HG03558 (cell line): ENCODE measurements at regions not wholly inside any gene's neighbourhood (a gene's known extent, or its start where the extent isn't known, plus 50 kb on each side); places are given as distances from the start of the nearest gene placed in this dataset.

Experiments used
- ATAC-seq: cut with Tn5 transposase; IDR thresholded peaks from one replicate; pipeline ENCODE4 v1.9.1; 2021; ENCODE audit warnings: moderate number of reproducible peaks; ENCODE audit not compliant: unreplicated experiment; ENCODE audit errors: extremely low read depth

DNA sequence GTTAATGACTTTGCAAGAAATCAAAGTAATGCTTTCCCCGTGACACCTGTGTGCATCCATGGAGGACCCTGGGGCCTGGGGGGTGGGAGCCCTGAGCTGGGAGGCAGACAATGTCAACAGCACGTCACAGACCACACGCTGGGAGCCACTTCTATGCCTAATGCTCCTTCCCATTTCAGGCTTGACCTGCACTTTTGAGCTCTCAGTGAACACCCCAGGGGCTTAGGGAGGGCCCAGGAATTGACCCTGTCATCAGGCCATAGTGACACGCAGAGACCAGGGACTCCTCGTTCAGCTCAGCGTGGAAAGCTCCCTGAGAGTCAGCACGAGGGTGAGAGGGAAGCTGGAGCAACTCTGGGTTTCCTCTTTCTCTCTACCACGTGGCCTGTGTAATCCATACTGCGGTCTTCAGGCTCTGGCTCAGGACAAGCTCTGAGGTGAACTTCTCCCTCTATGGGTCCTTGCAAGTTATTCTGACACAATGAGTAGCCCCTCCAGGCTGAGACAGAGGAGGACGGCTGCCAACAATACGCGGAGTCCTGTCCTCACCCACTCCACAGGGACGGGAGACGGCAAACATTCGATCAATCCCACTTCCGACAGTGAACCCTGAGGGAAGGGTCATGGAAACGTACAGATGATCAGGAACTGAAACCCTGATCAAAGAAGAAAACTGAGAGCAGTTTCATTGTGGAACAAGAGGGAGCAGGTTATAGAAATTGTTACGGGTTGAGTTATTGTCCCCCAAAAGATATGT is 130.8 kb upstream of the IRX4 start:
- ATAC-seq, result no peak

DNA sequence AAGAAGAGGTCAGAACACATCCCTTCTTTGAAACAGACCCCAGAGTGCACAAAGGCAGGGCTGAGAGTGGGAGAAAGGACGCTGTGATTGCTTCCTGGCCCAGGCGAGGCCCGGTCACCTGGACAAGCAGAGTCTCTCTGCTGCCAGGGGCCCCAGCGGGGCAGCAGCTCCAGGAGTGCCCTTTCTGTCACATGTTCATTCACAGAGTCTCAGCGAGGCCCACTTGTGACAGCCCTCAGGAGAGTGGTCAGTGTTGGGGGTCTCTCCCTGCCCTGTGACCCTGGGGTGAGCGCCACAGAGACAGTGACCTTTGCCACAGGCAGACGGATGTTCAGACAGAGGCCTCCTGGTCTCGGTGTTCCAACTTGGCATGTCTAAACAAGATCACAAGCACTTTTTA is 130.2 kb upstream of the IRX4 start:
- no peak for ATAC-seq

DNA sequence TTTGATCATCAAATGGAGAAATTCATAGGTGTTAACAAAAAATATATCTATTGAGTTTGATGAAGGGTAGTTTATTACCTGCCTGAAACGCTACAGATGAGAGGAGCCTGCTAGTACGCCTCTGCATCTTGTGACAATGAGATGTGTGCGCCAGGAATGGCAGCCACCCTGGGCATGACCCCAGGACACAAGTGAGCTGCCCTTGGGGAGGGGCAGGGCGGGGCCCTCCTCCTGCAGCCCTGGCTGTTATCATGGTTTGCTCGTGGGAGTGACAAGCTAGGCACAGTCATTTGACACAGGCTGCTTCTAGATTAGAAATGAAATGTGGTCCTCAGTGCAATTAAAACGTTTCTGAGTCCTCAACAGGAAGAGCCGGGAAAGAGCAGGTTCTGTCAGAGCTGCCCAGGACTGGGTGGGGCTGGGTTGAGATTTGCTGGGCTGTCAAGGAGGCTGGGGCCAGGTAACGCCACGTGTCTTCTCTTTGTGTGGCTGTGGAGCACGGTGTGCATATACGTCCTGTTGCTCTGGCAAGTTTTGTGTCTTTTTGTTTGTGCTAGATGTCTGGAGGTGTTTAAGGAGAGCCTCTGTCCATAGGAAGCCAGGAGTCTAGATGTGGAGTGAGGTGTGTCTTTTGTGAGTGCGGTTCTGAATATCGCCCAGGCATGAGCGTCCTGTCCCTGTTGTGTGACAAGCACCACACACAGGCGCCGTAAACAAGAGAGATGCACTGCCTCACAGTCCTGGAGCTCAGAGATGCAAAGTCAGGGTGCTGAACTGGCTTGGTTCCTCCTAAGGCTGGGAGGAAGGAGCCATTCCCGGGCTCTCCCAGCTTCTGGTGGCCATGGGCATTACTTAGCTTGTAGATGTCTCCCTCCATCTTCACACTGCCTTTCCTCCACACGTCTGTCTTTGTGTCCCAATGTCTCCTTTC is 129.0 kb upstream of the IRX4 start:
- ATAC-seq, result no peak

DNA sequence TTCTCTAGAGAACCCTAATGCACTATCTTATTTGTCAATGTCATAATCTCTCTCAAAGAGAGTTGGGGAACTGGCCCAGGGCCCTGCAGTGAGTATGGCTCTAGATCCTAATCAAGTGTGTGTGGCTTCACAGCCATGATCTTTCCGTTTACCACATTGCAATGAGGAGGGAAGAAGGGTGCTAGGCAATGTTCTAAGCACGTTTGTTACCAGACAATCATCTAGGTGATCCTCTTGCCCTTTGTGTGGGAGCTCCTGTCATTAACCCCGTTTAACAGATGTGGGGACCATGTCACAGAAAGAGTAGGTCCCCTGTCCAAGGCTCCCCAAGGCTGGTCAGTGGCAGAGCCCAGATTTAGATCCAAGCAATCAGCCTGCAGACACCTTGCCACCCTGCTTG is 128.2 kb upstream of the IRX4 start:
- no peak for ATAC-seq

DNA sequence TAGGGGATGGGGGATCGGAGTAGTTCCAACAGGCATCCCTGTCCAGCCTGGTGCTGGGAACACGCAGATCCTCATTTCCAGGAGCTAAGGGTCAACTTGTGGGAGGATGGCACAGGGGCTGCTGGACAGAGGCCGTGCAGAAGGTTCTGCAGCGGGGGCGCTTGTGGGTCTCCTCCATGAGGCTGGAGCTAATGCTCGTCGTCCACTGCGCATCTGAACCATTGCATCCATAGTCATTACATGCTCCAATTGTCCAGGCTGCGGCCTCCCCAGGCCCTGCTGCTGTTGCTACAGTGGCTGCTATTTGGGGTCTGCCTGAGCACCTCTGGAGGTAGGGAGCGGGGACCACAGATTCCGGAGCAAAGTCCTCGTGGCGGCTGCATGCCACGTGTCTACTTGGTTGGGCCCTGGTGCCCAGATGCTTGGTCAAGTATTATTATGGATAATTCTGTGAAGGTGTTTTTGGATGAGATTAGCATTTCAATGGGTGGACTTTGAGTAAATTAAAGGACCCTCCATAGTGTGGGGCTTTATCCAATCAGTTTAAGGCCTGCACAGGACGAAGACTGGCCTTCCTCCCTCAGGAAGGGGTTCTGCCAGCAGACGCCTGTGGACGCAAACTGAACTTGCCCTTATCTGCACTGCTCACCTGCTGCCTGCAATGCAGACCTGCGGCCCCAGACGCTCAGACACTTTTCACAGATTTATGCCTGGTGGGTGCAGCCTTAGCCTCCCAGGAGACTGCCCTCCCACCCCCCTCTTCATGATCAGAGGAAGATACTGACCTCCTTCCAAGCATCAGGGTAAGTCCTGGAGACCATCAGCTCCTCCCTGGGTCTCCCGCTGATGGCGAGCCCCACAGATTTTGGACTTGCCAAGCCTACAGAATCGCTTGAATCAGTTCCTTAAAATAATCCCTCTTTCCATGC is 127.5 kb upstream of the IRX4 start:
- no peak for ATAC-seq

DNA sequence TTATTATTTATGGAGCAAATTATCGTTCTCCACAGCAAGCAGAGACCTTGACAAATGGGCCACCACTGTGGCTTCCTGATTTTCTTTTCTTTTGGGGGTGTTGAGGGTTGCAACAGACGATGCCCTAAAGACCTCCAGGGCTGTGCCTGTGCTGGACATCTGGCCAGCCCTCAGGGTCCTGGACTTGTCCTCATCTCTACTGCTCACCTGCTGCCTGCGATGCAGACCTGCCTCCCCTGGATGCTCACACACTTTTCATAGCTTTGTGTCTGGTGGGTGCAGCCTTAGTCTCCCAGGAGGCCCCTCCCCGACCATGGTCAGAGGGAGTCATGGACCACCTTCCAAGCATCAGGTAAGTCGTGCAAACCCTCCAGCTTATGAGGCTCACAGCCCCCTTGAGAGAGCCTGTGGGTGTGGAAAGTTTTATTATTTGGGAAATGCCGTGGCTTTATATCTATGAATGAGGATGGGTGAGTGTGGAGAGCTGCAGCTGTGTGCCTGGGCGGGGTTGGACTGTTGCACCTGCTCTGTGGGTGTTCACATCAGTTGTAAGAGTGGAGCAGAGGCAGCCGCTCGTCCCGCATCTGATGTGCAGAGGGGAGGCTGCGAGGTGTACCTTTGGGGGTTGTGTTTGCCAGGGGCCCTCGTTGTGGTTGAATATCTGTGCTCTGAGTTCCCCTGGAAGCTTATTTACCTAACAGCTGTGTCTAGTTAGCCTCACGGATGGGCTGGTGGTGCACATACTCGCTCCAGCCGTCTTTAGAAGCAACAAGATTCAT is 126.3 kb upstream of the IRX4 start:
- no peak for ATAC-seq

DNA sequence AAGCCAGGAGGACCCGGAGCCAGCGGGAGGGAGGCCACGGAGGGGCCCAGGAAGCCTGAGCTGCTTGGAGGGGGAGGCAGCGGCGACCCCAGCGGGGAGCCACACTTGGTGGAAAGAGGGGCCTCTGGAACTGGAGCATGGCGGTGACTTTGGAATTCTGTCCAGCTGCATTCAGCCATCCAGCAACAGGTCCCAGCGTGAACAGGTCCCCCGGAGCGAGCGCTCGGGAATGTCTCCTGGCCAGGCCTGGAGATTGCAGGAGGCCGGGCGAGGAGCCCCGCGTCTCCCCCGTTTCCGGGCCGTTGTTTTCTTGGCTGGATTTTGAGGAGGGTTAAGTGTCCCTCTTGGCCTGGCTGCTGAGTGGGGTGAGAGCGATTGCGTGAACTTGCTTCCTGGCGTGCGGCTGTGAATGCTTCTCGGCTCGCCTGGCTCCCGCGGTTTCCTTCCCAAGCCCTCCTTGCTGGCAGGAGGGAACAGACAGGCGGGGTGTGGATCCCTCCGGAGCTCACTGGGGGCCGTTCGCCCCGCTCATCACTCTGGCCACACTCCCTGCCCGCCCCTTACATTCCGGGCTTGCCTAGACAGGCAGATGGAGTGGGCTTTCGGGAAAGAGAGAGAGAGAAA is 125.3 kb upstream of the IRX4 start:
- ATAC-seq, result no peak

DNA sequence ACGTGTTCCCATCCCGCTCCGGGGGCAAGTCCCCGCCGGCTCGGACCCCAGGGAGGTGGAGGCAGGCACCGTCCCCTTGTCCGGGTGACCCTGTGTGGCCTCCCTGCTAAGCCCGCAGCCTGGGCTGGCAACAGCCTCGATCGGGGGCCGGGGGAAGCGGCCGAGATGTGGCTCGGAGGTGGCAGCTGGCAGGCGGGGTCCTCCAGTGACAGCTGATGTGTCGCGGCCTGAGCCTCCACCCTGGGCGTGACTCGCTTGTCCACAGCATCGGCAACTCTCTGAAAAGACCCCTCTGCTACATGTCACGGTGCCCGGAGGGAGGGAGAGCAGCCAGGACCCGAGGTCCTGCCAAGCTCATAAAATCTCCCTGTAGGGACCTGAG is 124.8 kb upstream of the IRX4 start:
- ATAC-seq, result no peak

DNA sequence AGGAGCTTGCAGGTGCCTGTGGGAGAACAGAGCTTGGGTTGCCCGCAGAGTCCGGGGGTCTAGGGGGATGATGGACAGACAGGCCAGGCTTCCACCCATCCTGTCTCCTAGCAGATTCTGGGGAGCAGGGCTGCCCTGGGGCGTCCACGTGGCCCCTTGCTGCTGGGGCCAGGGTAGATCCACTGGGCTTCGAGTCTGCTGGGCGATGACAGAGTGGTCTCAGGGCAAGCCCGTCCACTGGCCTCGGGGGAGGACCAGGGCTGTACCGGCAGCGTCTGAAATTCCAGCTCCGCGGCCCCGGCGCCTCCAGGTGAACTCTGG is 124.2 kb upstream of the IRX4 start:
- ATAC-seq, result no peak

DNA sequence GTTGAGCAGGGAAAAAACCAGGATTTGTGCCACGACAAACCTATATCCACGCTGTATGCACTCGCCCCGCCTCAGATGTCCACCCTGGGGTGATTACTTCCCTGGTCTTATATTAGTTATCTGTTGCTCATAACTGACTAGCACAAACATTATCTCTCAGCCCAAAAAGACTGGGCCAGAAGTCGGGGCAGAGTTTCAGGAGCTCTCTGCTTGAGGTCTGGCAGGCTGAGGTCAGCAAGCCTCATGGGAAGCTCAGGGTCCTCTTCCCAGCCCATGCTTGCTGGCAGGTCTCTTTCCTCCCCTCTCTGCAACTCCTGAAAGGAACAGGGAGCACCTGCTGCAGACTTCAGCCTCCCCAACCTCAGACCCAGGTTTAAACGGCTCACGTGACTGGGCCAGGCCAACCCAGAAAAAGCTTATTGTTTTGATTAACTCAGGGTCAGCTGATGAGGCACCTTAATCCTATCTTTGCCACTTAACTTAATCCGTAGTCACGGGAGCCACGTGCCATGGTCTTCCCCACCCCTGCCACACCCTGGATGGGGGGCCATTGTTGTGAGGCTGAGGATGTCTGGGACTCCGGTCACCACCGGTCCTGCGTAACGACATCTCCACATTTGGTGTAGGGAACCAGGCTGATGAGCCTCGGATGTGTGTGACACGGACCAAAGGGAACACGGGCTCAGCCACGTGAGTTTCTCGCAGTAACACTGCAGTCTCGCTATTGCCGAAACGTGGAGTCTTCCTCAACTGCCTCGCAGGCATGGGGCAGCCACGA is 123.7 kb upstream of the IRX4 start:
- ATAC-seq, result no peak

DNA sequence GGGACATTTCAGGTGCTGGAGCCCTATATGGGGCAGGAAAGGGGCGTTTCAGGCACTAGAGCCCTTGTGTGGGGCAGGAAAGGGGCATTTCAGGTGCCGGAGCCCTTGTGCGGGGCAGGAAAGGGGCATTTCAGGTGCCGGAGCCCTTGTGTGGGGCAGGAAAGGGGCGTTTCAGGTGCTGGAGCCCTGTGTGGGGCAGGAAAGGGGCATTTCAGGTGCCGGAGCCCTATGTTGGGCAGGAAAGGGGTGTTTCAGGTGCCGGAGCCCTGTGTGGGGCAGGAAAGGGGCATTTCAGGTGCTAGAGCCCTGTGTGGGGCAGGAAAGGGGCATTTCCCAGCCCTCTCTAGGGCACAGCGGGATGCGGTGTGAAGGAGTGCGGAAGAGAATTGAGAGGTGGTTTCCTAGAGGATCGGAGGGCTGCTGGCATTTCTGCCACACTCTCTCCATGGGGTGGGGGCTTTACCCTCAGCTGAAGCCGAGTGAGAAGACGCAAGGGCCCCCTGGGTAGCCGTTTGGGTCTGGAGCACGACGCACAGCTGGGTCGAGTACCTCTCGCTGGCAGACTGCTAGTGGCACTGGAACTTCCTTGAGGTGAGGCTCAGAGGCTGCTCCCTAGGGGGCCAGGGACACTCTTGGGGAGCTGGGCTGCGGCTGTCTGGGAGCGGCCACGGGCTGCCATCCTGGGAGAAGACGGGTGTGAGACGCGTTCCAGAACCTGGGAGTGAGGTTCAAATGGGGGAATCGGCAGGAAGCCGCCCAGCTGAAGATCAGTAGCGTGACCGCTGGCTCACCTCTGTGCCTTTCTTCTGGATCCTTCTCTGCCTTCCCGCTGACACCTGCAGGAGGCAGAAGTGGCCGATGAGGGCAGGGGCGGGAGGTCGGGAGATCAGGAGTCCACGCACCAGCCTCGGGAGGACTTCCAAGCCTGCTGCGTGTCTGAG is 122.6 kb upstream of the IRX4 start:
- ATAC-seq, result no peak

DNA sequence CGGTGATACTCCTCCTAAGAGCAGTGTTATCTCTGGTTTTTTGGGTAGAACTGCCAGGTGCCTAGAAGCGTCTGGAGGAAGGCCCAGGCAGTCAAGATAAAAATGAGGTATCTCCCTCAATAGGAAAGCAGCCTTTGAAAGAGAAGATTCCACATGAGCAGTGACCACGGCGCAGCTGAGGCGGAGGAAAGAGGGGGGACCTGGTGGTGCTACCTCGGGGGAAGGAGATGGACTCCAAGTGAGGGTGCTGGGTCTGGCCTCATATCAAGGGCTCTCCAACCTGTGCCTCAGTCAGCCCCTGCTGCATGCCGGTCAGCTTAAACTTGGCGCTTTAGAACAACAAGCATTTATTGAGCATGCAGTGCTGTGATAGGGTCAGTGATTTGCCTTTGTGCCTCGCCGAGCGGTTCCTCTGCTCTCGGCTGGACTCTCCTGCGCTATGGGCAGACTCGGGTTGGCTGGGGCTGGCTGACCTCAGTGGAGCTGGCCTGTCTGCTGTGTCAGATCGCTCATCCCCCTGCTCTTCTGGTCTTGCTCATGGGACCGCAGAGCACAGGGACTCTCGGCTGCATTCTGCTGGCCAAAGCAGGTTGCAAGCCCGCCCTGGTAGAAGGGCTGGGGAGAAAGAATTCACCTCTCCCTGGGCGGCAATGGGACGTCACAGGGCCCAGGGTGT is 121.1 kb upstream of the IRX4 start:
- no peak for ATAC-seq

DNA sequence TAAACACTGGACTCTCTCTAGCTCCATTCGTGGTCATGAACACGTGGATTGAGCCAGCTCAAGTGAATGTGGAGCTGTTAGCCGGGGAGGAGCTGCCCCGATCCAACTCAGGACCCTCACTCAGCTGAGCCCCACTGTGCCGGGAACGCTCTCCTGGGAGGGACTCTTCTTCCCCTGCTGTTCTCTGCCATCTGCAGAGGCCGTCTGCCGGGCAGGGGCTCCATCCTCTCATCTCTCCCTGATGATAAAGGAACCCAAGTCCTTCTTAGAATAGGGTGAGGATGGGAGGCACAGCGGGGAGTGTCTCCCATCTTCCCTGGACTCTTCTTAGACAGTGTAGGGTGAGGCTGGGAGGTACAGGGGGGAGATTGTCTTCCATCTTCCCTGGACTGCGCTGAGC is 120.5 kb upstream of the IRX4 start:
- no peak for ATAC-seq

DNA sequence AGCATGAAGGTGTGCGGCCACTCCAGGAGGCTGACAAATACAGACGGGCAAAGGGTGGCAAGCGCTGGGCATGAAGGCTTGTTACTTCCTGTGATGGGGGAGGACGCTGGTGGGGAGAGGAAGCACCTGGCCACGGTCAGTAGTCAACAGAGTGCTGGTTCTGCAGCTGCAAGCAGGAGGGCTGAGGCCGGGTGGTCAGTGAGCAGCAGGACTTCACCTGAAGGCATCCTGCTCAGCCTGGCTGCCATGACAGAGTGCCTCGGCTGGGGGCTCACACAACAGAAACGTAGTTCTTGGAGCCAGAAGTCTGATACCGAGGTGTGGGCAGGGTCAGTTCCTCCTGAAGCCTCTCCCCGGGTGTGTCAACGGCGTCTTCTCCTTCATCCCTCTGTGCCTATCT is 118.6 kb upstream of the IRX4 start:
- no peak for ATAC-seq

DNA sequence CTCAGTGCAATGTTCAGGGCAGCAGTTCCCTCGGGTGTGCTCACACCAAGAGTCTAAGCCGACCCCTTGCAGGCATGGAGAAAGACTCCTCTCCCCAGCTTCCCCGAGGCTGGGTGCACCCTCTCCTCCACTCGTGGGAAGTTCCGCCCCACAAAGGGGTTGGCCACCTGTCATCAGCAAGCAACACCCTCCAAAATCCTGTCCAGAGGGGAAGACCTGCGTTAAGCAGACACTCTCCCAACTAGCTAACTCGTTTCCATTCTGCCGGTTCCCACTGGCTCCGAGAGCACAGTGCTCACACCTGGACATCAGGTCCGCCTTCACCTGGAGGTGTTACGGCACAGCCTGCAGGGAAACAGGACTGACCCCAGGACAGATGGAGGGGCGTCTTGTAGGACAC is 117.9 kb upstream of the IRX4 start:
- no peak for ATAC-seq

DNA sequence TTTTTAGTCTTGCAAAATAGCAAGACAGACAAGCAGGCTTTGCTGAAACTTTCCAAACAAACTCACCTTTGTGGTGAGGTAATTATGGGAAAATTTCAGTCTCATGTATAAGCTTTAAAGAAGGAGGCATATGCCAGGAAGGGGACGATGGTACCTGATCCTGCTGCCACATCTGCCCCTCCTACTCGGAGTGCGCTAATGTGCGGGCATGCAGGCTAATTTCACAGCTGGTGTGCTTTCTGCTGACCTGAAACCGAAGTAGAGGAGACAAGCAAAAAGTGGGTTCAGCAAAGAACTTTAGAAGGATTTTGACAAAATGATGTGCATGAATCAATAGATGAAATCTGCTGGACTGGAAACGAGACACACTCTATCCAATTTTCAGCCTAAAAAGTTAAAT is 117.1 kb upstream of the IRX4 start:
- no peak for ATAC-seq

DNA sequence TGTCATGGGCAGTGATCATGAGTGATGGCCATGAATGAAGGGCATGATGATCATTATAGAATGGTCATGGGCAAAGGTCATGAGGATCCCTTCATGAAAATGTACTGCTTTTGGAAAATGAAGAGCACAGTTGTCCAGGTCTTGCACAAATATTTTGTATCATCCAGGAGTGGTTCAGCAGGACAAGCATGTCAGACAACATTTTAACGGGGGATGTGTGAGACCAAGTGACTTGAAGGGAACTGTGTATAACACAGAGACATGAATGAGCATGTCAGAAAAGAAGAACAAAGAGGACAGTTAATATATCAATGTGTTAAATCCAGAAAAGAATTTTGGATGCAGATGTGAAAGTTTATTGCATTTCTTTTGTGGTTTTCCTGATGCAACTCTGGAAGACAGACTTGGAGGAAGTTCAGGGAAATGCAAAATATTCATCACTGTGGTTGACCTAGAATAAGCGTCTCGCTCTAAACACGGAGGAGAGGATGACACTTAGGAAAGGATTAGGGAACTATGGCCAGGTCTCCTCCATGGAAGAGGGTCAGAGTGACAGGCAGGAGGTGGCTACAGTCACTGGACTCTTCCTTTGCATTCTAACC is 116.1 kb upstream of the IRX4 start:
- ATAC-seq, result no peak
